GM19025 (cell line): ENCODE measurements at regions not wholly inside any gene's neighbourhood (a gene's known extent, or its start where the extent isn't known, plus 50 kb on each side); places are given as distances from the start of the nearest gene placed in this dataset.
A peak's percentile ranks its signal among the peaks of the same experiment; 100 is the strongest.

Experiments
- ATAC-seq: cut with Tn5 transposase; IDR thresholded peaks from one replicate; pipeline ENCODE4 v1.9.1; 2021; ENCODE audit warnings: mild to moderate bottlenecking, low read depth, moderate library complexity; ENCODE audit not compliant: unreplicated experiment

DNA sequence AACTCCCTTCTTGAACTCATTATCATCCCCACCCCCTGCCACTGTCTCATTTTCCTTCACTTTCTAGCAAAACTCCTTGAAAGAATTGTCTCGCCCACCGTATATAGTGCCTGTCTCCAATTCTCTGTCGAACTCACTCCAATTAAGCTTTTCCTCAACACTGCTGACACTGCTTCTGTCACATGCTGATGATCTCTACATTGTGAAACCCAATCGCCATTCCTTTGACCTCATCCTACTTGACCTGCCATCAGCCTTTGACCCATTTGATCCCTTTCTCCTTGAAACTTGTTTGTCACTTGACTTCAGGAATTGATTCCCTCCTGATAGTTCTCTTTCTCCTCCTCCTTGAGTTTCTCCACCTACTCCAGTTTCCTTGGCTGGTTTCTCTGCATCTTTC, 54.8 kb downstream of the CCDC71L start:
- ATAC-seq: no peak

DNA sequence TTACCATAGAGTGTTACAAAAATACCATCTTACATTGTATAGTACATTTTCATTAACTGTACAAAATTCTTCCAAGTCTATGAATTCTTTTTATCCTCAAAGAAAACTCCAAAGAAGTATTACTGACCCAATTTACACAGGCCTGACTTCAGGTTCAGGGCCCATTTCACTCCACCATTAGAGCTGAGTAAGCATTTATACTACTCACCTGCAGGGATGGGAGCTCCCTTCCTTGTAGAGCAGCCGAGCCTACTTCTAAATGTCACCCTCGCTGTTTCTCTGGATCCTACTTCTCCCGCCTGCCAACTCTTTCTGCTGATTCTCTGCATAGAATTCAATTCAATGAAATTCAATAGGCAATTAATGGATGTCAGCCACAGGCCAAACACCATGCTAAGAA, 56.0 kb downstream of the CCDC71L start:
- ATAC-seq: no peak

DNA sequence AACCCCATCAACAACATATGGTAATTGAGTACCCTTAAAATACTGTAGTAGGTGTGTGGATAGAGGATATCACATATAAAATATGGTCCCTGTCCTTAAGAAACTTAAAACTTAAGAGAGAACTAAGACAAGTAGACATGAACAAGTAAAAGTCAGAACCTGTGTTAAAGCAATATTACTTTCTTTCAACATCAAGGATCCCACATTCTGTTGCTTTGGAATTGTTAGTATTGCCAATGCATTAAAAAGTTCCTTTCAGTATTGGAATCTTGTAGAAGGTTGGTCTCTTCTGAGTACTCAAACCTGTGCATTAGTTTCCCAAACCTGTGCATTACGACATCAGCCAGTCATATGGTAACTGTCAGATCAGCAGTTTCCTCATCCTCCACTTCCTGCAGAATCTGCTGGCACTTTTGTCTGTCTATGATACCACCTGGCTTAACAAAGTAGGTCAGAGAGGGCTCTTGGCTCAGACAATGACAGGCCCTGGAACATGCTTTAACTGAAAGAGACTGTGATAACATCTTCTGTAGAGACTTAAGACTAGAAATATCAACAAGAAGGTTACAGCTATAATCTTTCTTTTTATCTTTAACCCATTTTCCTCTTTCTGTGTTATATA, 56.5 kb downstream of the CCDC71L start:
- ATAC-seq: no peak

DNA sequence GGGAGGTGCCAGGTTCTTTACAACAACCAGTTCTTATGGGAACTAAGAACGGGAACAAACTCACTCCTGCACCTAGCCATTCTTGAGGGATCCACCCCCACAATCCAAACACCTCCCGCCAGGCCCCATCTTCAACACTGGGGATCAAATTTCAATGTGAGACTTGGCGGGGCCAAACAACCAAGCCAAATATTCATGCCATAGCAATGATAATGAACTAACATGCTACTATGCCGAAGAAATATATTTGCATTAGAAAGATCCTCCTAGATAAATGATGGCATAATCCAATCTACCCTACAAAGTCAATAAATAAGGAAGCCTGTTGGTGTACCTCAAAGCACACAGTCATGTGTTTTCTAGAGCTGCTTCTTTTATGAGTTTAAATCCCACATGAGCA, 57.6 kb downstream of the CCDC71L start:
- no peak for ATAC-seq

DNA sequence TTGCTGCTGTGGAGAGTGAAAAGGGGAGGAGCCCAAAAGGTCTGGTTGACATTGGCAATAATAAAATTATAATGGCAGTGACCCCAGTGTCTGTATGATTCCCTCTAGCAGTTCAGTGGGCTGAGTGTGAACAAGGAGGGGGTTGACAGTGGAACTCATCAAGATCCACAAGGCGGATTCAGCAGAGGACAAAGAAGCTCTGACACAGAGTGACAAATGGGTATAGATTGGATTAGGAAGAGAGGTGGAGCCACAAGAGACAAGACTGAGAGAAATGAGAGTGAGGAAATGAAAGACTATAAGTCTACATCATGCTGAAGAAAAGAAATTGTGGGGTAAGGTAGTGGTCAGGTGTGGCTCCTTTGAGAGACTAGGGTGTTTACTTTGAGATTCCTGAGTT, 58.9 kb downstream of the CCDC71L start:
- ATAC-seq: no peak

DNA sequence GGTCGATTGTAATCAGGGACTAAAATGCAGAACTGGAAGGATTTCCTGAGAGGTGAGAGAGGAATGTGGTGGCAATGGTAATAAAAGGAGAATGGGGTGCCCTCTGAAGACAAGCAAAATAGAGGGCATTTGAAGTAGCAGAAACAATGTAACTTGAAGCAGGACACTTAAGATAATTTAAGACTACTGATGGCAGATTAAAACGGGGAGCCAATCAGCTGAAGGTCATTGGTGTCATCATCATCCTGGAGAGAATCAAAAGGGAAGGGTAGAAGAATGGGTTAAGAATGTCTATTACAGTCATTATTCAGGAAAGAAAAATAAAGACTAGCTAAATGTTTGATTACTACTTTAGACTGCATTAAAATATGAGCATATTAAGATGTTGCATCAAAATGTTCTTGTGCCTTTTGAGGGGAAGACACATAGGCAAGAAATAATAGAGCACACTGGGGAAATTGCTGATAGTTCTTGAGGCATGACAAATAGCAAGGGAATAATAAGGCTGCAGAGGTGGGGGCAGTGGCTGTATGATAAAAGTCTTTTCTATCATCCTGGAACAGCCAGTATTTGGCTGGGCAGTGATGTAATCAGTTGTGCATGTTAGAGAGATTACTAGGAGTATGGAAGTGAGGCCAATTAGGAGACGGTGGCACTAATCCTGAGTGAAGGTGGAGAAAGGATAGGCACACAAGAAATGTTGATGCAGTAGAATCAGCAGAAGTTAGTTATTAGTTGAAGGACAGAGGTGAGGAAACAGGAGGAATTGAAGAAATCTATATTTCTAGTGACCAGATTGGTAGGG, 60.2 kb downstream of the CCDC71L start:
- ATAC-seq: no peak

DNA sequence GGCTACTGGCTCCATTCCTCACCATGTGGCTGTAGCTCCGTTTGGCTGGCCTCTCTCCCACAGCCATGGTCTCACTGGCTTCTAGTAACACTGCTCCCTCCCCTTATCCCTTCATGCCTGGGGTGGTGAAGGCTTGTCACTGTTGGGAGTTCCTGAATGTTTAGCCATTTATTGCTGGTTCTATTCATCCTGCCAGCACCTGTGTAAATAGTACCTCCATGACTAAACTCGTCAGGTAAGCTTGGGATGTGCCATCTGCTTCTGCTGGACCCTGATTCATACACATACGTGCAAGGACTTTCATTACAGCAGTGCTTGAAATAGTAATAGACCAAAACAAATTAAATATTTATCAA, 61.6 kb downstream of the CCDC71L start:
- no peak for ATAC-seq

DNA sequence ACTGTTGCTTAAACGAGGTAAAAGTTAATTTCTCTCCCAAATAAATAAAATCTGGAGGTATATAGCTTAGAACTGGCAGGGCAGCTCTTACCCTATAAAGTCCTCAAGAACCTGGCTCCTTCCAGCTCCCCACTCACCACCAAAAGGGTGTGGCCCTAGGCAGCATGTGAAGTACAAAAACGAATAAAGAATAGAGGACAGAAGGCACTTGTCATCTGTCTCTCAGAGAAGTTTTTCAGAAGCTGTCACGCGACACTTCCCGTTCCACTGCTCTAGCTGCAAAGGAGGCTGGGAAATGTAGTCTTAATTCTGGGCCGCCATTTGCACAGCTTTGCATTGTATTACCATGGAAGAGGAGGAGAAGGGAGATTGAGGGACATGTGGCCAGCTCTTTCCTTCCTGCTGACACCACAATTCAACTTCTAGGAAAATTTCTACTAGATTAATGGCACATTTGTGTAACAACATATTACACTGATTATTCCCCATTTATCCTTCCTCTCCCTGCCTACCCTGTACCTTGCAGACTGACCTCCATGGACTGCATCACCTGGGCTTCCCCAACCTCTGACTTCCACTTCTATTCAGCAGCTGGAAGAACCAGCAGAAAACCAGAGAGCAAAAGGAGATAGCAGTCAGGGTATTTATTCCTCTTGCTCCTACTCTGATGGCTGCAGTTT, 62.2 kb downstream of the CCDC71L start:
- ATAC-seq: peak; percentile 93

DNA sequence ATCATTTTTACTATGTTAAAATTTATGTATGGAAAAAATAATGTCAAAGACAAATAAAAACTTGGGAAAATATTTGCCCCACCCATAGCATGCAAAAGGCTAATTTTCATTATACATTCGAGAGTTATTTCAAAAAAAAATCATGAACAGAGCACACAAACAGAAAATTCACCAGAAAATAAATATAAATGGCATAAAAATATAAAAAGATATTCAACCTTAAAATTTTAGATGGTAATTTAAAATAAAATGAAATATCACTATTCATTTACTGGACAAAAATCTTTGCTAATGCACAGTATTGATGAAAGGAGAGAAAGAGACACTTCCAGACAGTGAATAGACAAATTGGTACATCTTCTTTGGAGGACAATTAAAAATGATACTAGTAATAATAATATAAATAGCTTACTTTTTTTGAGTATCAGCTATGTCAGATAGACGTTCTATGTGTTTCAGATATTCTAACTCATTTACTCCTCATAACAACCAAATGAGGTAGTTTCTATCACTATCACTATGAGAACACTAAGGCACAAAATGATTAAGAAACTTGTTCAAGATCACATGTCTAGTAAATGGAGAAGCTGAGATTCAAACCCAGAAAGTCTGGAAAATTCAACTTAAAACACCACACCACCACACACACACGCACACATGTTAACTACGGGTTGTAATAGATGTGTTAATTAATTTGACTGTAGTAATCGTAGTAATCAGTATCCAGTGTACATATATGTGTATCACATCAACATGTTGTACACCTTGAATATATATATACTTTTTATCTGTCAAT, 63.0 kb downstream of the CCDC71L start:
- no peak for ATAC-seq

DNA sequence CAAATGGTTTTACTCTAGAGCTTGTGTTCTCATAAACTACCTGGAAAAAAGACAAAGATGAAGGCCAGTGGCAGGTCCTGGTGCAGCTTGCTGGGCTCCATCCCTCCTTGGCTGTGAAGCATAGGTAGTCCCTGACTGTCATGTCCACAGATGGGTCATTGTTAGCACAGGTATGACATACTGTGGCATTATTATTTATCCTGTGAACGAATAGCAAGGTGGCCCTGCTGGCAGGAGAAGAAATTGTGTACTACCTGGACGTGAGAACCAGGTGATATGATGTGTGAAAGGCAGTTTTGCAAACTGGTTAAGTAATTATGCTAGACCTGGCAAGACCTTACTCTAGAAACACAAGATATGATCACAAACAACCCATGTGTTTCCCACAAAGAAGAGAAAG, 63.9 kb downstream of the CCDC71L start:
- no peak for ATAC-seq

DNA sequence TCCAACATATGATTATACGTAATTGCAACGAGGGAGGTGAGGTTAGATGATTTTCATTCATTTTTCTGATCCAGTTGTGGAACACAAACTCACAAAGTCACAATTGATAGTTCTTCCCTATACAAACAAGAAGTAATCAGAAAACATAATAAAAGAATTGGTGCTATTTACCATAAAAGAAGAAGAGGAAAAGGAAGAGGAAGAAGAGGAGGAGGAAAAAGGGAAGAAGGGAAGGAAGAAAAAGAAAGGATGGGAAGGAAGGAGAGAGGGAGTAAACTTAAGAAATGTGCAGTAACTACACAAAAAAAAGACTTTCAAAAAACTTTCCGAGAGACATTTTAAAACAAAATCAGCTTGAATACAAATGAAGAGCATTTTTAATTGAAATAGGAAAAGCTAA, 65.0 kb downstream of the CCDC71L start:
- no peak for ATAC-seq

DNA sequence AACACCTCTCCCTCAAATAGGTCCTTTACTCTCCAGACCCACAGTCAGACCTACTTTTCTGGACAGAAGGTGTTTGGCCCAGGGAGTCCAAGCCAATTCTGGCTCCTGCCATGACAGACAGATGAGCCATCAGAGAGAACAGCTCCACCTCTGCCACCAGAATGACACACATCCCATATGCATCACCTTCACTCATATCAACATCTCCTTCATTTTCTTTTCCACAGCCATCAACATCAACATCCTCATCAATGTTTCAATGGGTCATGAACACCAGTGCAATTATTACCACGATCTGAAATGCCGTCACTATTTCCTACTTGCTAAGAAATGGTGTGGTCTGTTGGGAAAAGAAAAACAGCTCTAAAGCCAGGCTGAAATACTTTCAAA, 67.9 kb downstream of the CCDC71L start:
- no peak for ATAC-seq

DNA sequence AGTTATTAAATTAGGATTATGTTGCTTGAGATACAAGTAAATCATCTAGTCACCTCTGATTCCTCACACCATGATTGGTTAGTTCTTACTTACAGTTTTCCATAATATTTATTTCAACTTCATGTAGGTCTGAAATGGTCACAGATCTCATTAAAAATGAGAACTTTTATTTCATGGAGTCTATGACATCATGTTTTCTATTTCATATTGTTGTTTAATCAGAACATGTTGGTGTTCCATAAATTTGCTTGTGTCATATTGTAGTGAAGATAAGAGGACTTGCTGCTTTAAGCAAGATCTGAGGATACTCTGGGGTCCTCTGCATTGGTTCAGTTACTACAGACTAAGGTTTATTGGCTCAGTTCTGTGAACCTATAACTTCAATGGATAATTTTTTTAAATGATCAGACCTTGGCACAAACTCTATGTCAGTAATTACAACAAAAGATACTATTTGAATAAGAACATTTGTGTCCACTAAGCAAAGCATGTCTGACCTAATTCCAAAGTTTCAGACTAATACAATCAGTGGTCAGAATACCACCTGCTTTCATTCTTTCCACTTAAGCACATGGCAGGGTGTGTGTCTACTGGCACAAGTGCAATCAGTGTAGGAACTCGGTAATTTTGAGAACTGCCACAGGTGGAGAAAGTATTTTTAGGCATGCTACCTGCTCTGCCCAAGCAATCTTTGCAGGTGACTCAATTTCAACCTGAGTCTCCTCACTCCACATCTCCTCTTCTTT, 68.5 kb downstream of the CCDC71L start:
- no peak for ATAC-seq

DNA sequence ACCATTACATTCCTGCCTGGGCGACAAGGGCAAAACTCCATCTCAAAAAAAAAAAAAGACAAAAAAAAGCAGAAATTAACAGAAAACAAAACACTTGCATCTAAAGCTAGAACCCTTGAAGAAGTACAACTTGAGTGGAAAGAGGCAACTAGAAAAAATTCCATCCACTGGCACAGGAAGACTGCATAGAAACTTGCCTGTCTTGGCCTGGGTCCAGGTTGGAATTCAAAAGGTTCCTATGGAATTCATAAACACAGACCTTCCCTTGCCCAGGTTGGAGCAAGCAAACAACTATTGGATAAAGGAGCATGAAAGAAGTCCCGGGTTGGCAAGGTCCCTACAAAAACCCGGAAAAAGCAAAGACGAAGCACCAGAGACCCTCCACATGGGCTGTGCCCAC, 69.8 kb downstream of the CCDC71L start:
- no peak for ATAC-seq

DNA sequence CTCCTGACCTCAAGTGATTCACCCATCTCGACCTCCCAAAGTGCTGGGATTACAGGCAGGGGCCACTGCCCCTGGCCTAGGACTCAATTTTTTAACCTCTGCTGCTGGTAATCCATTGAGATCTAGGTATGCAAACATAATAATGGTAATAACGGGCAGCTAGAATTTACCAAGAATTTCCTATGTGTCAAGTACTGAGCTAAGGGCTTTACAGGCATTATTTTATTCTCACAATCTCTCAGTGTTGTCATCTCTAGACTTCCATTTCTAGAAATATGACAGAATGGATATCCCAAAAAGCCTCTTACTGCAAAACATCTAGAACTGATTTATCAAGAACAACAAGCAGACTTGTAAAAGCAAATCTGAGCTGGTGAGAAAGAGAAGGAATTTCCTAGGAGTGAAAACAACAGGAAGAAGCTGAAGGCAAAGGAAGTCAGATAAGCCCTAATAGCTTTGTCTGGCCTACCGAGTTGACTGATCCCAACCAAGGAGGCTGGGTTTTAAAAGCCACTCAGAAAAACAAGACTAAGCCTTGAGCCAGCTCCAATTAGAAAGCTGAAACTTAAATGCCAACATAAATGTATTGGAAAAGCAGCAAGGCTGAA, 70.6 kb downstream of the CCDC71L start:
- no peak for ATAC-seq

DNA sequence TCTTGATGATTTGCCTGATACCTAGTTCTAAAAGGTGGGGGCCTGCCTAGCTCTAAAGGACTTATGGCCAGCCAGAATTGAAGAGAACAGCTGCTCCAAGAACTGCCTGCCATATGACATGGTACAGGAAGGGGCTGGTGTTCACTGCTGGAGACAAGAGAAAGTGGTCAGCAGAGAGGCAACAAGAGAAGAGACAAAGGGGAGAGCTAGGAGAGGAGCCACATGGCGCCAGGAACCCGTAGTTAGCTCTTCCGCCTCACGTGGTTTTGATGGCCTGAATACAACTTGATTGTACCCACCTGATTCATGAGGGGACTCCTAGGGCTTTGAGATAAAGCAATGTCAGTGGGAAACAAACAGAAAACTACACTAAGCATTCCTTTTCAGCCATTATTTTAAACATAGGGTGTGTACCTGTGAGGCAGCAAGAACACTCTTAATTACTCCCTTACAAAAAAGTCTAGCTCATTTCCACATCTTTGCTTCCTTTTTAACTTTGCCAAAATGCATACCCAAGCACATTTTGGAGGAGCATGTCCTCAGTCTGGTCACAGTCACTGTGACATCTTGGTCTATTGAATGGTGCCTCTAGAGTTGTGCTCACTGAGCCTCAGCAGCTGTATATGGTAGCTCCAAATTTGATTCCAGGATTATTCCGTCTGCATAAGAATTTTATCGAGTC, 71.6 kb downstream of the CCDC71L start:
- ATAC-seq: no peak

DNA sequence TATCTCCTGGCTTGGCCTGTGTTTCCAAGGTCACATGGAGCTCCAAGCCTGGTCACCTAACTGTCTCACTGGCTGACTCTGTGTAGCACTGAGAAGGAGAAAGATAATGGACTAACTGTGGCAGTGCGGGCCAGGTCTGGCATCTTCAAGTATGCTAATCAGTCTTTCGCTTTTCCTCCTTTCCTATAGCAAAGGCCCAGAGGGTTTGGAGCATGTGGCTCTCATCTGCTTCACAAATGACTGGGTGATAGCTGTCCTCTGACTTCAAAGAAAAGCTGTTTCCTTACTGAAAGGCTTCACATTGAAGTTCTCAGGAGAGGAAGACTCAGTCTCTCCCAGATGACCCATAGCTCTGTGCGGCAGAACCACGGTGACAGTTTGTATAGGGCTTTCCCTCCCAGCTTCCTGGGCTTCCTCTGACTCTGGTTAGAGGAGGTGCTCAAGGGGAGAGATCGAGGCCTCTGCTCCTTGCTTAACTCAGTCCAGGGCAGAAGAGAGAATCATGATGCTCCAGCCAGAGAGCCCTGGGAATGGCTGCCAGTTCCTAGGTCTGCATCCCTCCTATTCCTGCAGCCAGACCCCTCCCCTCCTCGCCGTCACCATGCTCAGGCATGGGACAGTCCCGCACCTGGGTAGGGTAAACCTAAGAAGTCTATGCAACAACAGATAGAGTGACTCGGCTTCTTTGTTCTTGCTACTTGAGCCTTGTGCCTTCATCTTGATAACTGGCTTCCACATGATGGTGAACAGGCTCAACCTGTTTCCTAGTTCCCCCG, 72.3 kb downstream of the CCDC71L start:
- ATAC-seq: no peak

DNA sequence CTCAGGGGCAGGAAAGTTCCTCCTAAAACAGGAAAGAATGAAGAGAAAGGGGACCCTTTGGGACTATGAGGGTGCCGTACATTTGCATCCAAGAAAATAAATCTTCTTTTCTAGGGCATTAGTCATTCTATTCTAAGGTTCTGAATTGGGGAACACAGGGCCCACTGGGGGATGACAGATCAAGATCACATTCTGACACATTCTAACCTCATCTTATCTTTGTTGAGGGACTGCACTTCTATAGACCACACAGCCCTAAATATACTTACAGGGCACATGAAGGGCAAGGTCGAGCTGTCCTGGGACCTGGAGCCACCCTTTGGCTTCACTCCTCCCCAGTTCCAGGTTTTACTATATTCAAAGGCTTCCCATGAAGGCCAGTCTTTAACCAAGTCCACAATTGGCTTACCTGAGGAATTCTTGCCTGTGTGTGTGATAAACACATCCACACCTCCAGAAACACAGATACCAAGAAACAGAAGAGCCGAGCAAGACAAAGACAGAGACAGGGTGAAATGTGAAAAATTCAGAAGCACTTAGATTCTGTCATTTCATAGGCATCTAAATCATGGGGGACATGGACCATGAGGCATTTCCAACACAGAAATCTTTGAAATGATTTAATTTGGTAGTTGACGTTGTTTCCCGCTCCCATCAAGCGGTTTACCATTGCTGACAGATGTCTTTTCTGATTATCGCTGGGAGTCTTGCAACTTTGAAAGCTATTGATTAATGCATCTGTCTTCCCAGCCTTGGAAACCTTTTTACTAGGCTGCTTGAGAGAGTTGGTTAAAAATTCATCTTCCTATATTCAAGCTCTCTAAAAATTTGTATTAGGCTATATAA, 75.8 kb downstream of the CCDC71L start:
- ATAC-seq: no peak
